Stimulated activated CD8-positive, alpha-beta memory T cell treated with anti-CD3 and anti-CD28 coated beads, Interleukin-4, amount 100 ng/mL, for 48 hours (primary cell): ENCODE measurements at regions not wholly inside any gene's neighbourhood (a gene's known extent, or its start where the extent isn't known, plus 50 kb on each side); places are given as distances from the start of the nearest gene placed in this dataset.

Experiments used
- DNase-seq: peaks from one replicate; pipeline ENCODE4 v3.0.0-alpha.2; 2020

DNA sequence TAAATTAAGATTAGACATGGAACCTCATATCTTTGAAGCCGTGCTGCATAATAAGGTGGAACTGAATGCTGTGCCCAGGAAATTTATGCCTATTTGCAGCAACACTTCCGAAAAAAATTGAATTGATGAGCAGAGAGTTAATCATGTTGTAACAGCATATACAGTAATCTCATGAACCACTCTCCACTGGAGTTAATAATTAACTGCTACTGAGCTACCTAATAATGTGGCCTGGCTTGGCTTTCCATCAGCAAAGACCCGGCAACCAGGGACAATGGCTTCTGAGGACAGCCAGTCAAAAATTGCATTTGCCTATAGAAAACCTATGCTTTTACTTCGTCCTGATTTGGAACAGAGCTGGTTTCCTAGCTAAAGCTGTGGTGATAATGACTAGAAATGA, 63.8 kb upstream of the GATB start:
- no peak for DNase-seq

DNA sequence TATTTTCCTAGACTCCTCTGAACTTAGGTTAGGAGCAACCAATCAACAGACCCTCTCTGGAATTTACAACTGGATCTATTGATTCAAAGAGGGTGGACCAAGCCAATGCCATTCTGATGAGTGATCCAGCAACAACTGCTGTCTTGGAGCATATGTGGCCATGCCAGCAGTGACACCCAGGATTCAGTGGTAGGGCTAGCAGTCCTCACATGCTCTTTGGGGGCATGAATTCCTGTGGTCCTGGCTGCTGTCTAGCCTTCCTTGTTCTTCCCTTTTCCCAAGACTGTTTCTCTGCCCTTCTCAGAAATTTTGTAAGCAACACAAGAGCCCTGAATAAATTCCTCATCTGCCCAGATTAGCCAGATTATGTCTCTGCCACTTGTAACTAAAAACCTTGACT, 61.5 kb upstream of the GATB start:
- no peak for DNase-seq

DNA sequence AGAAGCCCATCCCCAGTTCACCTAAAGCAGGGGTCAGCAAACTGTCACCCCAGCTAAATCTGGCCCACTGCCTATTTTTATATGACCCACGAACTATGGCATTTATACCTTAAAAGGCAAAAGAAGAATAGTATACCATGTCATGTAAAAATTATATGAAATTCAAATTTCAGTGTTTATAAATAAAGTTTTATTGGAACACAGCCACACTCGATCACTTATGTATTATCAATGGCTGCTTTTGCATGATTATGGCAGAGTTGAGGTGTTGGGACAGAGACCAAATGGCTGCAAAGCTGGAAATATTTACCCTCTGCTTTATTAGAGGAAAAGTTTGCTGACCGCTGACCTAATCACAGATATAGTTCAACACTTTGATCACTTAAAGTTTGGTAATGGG, 59.2 kb upstream of the GATB start:
- DNase-seq, result no peak

DNA sequence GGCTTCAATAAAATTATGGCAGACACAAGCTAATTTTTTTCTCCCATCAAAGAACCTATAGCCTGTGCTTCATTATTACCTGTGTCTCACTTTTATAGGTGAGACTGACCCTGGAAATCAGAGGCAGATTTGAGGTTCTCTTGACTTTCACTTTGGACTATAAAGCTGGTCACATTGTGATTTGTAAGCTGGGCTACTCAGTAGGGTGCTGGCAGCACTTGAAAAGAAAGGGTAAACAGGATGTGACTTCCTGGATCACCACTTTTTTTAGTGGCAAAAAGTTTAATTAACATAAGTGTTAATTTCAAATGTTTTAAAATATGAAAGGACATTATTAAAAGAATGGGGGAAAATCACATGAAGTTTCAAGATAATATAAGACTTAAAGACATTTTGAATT, 50.6 kb upstream of the GATB start:
- DNase-seq, result no peak
